GM18520 (cell line): ENCODE measurements at regions not wholly inside any gene's neighbourhood (a gene's known extent, or its start where the extent isn't known, plus 50 kb on each side); places are given as distances from the start of the nearest gene placed in this dataset.
"Not testable (repeated sequence)": the region's sequence is repeated elsewhere in the genome, so short reads cannot be mapped to it uniquely, and the experiment has no call there.

ENCODE experiments used
- ATAC-seq: cut with Tn5 transposase; IDR thresholded peaks from one replicate; pipeline ENCODE4 v1.9.1; 2021; ENCODE audit not compliant: unreplicated experiment

- no peak for ATAC-seq
Observed at GRCh38 chr7:81487516-81487915, 282.3 kb downstream of the HGF start.

DNA sequence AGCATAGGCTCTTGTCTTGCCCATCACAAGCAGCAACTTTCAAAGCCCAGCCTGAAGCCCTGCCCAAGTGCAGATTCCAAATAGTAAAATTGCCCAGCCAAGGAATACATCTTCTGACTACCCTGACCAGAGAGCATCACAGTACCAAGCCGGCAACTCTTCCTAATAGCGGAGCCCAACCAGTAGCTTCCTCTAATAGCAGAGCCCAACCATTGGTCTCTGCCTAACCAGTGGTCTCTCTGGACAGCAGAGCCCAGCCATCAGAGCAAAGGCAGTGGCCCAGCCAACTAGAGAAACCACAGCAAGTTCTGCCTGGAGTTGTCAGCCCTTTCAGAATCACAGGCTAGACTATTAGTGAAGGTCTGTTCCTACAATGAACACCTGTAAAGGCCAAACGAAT, 285.6 kb downstream of the HGF start:
- no peak for ATAC-seq

- no peak for ATAC-seq
Observed at GRCh38 chr7:81482600-81483186, 287.2 kb downstream of the HGF start.

DNA sequence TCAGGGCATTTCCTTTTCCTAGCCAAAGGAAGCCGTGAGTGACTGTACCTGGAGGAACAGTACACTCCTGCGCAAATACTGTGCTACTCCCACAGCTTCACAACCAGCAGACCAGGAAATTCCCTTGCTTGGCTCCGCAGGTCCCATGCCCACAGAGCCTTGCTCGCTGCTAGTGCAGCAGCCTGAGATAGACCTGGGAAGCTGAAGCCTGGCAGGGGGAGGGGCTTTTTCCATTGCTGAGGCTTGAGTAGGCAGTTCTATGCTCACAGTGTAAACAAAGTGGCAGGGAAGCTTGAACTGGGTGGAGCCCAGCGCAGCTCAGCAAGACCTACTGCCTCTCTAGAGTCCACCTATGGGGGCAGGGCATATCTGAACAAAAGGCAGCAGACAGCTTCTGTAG, 291.2 kb downstream of the HGF start:
- ATAC-seq: no peak

GRCh38 chr7:81478201-81478600, 291.6 kb downstream of the HGF start:
- ATAC-seq: not testable (repeated sequence)

DNA sequence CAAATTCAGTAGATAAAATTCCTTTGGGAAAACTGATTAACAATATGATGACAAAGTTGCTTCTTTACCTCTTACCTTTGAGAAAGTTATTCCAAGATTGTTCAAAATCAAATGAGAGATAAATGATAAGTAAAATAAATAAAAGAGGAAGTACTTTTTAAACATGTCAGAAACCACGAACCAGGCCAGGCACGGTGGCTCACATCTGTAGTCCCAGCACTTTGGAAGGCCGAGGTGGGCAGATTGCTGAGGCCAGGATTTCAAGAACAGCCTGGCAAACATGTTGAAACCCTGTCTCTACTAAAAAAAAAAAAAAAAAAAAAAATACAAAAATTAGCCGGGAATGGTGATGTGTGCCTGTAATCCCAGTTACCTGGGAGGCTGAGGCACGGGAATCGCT, 296.6 kb downstream of the HGF start:
- no peak for ATAC-seq

GRCh38 chr7:81470724-81471379, 299.0 kb downstream of the HGF start:
- no peak for ATAC-seq

- peak; percentile 55 for ATAC-seq
Observed at GRCh38 chr7:81469869-81470723, 299.8 kb downstream of the HGF start.

- ATAC-seq: no peak
Observed at GRCh38 chr7:81469153-81469868, 300.5 kb downstream of the HGF start.

DNA sequence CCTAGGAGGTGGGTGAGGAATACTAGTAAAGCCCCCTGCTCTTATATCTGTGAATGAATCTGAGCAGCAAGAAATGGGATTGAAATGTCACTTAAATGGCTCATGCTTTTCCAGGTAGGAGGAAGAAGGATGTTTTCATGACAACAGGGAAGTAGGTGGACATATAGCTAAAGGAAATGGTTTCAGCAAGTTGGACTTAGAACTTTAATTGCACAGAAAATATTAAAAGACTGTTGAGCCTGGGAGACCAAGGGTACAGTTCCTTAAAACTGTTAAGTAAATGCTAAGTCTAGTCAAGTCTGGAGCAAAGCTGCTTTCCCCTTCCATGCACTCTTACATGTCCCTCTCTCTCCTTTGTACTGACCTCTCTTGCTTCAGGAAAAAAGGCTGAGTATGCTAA, 301.3 kb downstream of the HGF start:
- no peak for ATAC-seq

GRCh38 chr7:81467964-81468363, 301.9 kb downstream of the HGF start:
- no peak for ATAC-seq

GRCh38 chr7:81462672-81463071, 307.2 kb downstream of the HGF start:
- no peak for ATAC-seq

- ATAC-seq: no peak
Observed at GRCh38 chr7:81460250-81461045, 309.4 kb downstream of the HGF start.

DNA sequence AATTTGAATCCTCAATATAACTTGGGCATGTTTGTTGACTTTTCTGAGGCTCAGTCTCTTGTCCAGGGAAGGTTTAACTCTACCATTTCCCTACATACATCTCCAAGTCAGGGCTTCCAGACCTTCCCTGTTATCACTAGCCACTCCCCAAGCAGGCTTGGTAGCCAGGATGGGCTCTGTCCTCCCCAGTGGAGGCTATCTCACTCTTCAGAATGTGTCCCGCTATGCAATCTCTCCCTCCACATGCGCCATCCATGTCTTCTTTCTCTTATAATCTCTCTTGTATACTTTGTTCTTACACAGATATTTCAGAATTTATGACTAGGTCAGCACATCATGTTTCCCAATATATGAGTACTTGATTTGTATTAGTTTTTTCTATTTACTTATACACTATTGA, 310.4 kb downstream of the HGF start:
- no peak for ATAC-seq

GRCh38 chr7:81457852-81458522, 311.9 kb downstream of the HGF start:
- ATAC-seq: no peak

DNA sequence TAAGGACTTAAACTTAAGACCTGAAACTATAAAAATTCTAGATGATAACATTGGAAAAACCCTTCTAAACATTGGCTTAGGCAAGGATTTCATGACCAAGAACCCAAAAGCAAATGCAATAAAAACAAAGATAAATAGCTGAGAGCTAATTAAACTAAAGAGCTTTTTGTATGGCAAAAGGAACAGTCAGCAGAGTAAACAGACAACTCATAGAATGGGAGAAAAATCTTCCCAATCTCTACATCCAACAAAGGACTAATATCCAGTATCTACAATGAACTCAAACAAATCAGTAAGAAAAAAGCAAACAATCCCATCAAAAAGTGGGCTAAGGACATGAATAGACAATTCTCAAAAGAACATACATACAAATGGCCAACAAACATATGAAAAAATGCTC, 316.1 kb downstream of the HGF start:
- not testable (repeated sequence) for ATAC-seq

GRCh38 chr7:81449105-81449504, 320.7 kb downstream of the HGF start:
- no peak for ATAC-seq

GRCh38 chr7:81447351-81447952, 322.4 kb downstream of the HGF start:
- no peak for ATAC-seq

GRCh38 chr7:81446212-81446611, 323.6 kb downstream of the HGF start:
- ATAC-seq: no peak

DNA sequence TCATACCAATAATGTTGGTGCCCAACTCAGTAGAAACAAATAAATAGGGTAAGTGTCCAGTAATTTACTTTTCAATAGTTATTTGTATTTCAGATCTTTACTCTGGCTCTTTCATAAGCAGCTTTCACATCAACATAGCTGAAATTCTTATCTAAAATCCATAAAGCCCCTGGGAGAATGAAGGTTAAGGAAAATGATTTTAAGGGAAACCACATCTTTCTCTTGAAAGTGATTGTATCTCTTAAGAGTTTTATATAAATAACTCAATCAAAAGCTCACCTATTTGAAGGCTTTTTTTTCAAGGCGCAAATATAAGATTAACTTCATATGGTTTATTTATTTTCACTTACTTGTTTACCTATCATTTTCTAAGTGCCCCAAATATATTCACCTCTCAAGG, 324.4 kb downstream of the HGF start:
- no peak for ATAC-seq
